Stimulated activated naive CD8-positive, alpha-beta T cell treated with anti-CD3 and anti-CD28 coated beads, Interleukin-15, amount 100 ng/mL, for 72 hours (primary cell): ENCODE measurements at regions not wholly inside any gene's neighbourhood (a gene's known extent, or its start where the extent isn't known, plus 50 kb on each side); places are given as distances from the start of the nearest gene placed in this dataset.
"Not testable (repeated sequence)": the region's sequence is repeated elsewhere in the genome, so short reads cannot be mapped to it uniquely, and the experiment has no call there.

Experiments used
- ATAC-seq: fragments of 150-1000 bp; cut with Tn5 transposase; 2 replicates; pipeline ENCODE4 v1.10.0; 2021; ENCODE audit warnings: mild to moderate bottlenecking, moderate library complexity
- DNase-seq, 2 donors: peaks; one replicate each; pipeline ENCODE4 v3.0.0; 2021 to 2022
- H3K27ac Mint-ChIP-seq, 2 donors: one replicate each; pipeline ENCODE4 v1.8.0; 2022; ENCODE audit warnings: mild to moderate bottlenecking in 2 of 2, mixed read lengths in 2 of 2, moderate library complexity in 2 of 2
- H3K27me3 Mint-ChIP-seq: one replicate; pipeline ENCODE4 v1.8.0; 2022; ENCODE audit warnings: mixed read lengths
- H3K4me1 Mint-ChIP-seq: one replicate; pipeline ENCODE4 v1.8.0; 2022; ENCODE audit warnings: mild to moderate bottlenecking, mixed read lengths
- H3K4me3 Mint-ChIP-seq, 2 donors: one replicate each; pipeline ENCODE4 v1.8.0; 2022; ENCODE audit warnings: mild to moderate bottlenecking in 2 of 2, mixed read lengths in 2 of 2, moderate library complexity in 1 of 2
- H3K9me3 Mint-ChIP-seq, 2 donors: one replicate each; pipeline ENCODE4 v1.8.0; 2022; ENCODE audit warnings: mixed read lengths in 2 of 2

DNA sequence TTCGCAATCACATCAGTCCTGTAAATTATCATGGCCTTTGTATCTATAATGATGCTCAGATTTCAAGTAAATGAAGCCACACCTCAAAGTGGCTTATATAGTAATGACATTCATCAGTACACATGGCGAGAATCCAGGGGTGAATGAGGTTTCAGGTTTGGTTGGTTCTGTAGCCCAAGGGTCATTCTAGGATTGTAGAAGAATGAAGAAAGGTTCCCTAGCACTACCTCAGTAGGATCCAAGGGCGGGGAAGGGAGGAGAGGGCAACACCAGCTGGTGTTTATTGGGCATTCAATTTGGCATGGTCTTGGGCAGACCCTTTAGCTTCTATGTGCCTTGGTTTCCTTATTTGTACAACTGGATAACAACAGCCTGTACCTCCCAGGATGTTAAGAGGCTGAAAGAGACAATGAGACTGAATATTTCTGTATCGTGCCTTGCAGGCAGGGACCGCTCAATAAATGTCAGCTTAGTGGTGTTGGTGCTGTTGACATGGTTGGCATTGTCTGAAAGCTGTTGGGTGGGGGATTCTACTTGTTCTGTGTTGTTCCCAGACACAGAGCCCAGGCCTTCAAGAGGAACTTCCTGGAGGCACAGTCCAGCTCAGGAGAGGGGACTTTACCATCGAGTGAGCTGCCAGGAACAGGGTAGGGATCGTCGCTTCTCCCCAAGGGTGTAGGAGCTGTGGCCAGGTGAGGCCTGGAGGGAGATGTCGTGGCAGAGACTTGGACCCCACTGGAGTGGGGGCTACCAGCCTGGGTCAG is 388.2 kb downstream of the PTPRU start:
- Mint-ChIP-seq H3K27me3 (peaks cover 23% of the 10 kb centered on the region), H3K9me3 (no peaks in the 10 kb centered on the region), H3K4me1 (no peaks in the 10 kb centered on the region), H3K4me3 (no peak overlapping the region), H3K27ac (no peak overlapping the region)
- no peak for DNase-seq
- ATAC-seq = no peak

DNA sequence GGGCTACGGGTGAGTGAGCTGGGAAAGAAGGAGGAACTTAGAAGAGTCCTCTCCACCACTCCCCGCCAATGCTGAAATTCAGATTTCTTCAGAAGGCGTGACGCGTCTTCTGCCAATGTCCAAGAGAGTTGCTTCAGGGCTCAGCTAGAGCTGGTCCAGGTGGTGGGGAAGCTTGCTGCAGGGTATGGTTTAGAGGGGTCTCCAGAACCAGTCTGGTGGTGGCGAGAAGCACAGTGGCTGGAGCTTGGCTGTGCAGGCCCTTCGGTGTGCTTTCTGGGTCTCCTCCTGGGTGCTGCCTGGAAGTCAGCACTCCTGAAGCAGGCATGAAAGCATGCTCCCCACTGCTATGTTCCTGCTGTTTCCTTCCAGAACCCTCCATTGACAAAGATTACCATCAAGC is 387.2 kb downstream of the PTPRU start:
- no peak overlapping the region for H3K27ac Mint-ChIP-seq
- H3K27me3 Mint-ChIP-seq = peaks cover 23% of the 10 kb centered on the region
- ATAC-seq (no peak), DNase-seq (no peak)
- H3K4me1 Mint-ChIP-seq = no peaks in the 10 kb centered on the region
- no peaks in the 10 kb centered on the region for H3K9me3 Mint-ChIP-seq
- H3K4me3 Mint-ChIP-seq = no peak overlapping the region

DNA sequence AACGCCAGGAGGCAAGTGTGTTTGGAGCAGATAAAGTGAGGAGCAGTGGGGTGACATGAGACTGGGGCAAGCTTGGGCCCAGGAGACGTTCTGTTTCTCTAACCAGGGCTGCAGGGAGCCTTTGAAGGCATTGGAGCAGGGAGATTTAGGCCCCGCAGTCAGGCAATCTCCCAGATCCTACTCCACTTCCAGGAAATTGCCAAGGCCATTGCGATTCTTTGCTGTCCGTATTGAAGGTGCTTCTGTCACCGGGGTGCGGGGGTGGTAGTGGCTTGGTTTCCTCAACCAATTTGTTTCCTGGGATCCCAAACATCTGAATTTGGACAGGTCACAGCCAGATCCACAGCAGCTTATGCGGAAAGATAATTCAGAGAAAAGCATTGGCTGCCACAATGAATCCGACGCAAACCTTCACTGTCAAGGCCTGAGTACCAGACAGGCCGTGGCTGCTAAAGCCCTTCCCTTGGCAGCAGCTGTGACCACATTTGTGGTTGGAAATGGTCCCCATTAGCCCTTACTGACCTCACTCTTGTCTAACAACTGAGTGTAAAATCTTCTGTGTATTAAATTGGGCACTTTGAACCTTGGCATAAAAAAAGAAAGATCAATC is 385.6 kb downstream of the PTPRU start:
- Mint-ChIP-seq H3K27ac (no peak overlapping the region), H3K4me3 (no peak overlapping the region), H3K27me3 (peaks cover 23% of the 10 kb centered on the region), H3K4me1 (no peaks in the 10 kb centered on the region), H3K9me3 (no peaks in the 10 kb centered on the region)
- no peak for ATAC-seq
- DNase-seq = no peak

DNA sequence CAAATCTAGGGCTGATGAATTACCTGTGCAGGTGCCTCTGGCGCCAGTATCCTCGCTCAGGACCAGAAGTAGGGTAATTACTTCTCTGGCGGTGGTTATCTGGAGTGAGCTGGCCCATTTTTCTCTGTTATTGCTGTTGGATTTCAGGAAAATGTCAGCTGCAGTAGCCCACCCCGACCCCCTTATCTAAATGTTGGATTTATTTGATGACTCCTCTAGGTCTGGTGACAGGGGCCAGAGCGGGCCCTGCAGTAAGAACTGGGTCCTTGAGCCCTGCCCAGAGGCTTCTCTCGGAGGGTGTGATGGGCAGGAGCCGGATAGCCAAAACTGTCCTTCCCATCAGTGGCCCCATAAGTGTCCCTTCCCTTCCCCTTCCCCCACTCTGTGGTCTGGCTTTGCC is 384.3 kb downstream of the PTPRU start:
- Mint-ChIP-seq H3K9me3 (no peaks in the 10 kb centered on the region), H3K4me1 (no peaks in the 10 kb centered on the region), H3K27ac (no peak overlapping the region), H3K27me3 (peaks cover 23% of the 10 kb centered on the region), H3K4me3 (no peak overlapping the region)
- ATAC-seq (no peak), DNase-seq (no peak)

DNA sequence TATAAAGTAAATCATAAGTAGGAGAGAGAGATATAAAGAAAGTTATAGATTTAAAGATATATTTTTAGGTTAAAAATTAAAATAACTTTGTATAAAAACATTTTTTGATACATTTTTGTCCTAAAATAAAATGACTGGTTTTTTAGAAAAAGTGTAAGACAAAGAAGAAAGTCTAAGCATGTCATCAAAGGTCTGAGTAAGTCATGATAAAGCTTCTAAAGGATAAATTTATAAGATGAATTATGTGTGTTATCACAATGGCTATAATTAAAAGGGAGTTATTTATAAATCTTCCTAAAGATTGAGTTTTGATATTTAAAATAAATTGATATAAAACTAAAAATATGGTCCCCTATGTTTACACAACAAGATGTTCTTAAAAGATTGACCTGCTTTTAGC is 370.9 kb downstream of the PTPRU start:
- Mint-ChIP-seq H3K9me3 (peaks cover 4 to 8% of the 10 kb centered on the region in 2 donors), H3K27me3 (peaks cover 5% of the 10 kb centered on the region), H3K27ac (no peak overlapping the region), H3K4me1 (no peaks in the 10 kb centered on the region), H3K4me3 (no peak overlapping the region)
- DNase-seq (no peak), ATAC-seq (no peak)

DNA sequence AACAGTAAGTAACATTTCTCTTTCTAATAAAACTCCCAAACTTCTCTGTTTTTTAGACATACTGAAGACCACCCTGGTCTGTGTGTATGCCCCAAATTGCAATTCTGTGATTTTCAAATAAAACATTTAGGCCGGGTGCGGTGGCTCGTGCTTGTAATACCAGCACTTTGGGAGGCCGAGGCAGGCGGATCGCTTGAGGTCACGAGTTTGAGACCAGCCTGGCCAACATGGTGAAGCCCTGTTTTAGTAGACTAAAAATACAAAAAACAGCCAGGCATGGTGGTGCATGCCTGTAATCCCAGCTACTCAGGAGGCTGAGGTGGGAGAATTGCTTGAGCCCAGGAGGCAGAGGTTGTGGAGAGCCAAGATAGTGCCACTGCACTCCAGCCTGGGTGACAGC is 368.5 kb downstream of the PTPRU start:
- not testable (repeated sequence) for H3K27me3 Mint-ChIP-seq, H3K27ac Mint-ChIP-seq, H3K4me1 Mint-ChIP-seq, H3K4me3 Mint-ChIP-seq, ATAC-seq, H3K9me3 Mint-ChIP-seq, DNase-seq

DNA sequence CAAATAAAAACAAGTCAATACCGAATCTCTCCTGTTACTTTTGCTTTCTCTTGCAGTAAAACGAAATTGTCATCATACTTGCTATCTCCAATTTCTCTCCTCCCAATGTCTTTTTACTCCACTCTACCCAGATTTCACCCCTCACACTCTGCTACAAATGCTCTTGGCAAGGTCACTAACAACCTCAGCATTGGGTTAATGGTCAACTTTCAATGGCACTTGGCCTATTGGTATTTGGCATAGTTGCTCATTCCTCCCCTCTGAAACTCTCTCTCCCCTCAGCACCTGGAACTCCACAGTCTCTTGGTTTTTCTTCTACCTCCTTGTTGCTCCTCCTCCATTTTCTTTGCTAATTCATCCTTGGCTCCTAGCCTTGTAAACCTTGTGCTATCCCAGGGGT is 367.3 kb downstream of the PTPRU start:
- no peak for ATAC-seq
- H3K9me3 Mint-ChIP-seq = peaks cover 4 to 8% of the 10 kb centered on the region in 2 donors
- no peak overlapping the region for H3K27ac Mint-ChIP-seq
- peaks cover 19% of the 10 kb centered on the region for H3K27me3 Mint-ChIP-seq
- no peaks in the 10 kb centered on the region for H3K4me1 Mint-ChIP-seq
- DNase-seq = no peak
- H3K4me3 Mint-ChIP-seq = no peak overlapping the region

DNA sequence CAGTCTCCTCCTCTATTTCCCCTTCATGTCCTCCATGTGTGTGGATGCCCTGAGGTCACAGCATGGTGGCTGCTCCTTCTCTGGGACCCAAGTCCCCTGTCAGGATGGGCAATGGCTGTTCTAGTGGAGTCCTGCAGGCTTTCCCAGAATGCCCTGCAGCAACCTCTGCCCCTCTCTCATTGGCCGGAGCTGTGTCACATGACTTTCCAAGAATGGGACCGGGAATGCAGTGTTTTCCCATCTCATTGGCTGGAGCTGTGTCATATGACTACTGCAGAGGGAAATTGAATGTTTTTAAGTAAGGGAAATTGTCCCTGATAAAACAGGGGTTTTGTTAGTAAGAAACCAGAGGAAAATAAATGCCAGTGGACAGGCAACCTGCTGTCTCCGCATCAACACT is 365.9 kb downstream of the PTPRU start:
- Mint-ChIP-seq H3K4me1 (no peaks in the 10 kb centered on the region), H3K27ac (no peak overlapping the region), H3K9me3 (peaks cover 4 to 8% of the 10 kb centered on the region in 2 donors), H3K27me3 (peaks cover 21% of the 10 kb centered on the region), H3K4me3 (no peak overlapping the region)
- DNase-seq (no peak), ATAC-seq (no peak)

DNA sequence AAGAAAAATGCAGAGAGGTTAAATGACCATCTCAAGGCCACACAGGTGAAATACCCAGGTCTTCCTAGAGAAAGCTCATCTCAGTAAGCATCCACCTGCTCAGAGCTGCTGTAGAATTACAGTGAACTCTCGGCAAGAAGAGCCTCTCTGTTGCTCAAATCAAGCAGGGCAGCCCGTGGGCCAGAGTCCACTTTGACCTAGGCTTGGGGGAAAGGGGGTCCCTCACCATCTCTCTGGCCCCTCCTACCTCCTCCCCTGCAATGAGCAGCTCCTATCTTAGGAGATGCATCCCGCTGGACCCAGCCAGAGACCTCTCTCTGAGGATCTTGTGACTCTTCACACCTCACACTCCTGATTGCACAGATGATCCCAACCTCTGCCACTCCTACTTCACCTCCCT is 364.7 kb downstream of the PTPRU start:
- DNase-seq (no peak), ATAC-seq (no peak)
- H3K27ac Mint-ChIP-seq = no peak overlapping the region
- H3K4me1 Mint-ChIP-seq = no peaks in the 10 kb centered on the region
- peaks cover 4 to 6% of the 10 kb centered on the region in 2 donors for H3K9me3 Mint-ChIP-seq
- H3K27me3 Mint-ChIP-seq = peaks cover 21% of the 10 kb centered on the region
- H3K4me3 Mint-ChIP-seq = no peak overlapping the region

DNA sequence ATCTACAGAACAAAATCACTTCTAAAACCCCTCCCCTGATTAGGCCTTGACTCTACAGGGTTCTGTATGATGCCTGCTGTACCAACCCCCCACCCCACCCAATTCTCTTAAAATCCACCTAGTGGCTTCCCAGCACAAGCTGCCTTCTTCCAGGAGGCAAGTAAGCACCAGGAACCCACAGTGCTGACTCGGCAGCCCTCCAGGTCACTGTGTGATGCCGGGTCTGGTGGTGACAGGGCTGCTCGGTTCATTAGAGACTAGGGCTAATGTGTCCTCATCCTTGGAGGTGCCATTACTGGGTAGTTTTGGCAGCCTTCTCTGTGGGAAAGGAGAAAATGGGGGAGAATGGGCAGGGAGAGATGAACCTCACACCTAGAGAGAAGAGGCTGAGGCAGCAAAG is 363.5 kb downstream of the PTPRU start:
- ATAC-seq (no peak), DNase-seq (no peak)
- Mint-ChIP-seq H3K4me1 (no peaks in the 10 kb centered on the region), H3K4me3 (no peak overlapping the region), H3K9me3 (no peaks in the 10 kb centered on the region), H3K27me3 (peaks cover 21% of the 10 kb centered on the region), H3K27ac (no peak overlapping the region)

DNA sequence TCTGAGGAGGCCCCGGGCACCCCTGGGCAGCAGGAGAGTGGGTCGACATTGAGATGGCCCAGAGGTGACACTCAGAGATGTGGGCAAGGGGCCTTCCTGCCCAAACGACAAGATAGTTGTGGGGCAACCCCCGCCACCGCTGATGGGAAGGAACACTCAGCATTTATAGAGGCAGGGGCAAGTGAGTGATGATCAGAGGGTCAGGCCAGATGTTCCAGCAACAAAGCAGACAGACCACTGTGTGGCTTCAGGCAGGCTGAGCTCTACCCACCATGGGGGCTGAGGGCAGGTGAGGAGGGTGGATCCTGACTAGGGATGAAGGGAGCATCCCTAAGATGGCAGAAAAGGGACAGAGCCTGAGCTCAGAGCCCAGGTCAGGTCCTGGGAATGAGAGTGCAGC is 362.7 kb downstream of the PTPRU start:
- H3K27ac Mint-ChIP-seq = no peak overlapping the region
- H3K4me1 Mint-ChIP-seq = no peaks in the 10 kb centered on the region
- no peaks in the 10 kb centered on the region for H3K9me3 Mint-ChIP-seq
- peaks cover 17% of the 10 kb centered on the region for H3K27me3 Mint-ChIP-seq
- no peak for DNase-seq
- no peak overlapping the region for H3K4me3 Mint-ChIP-seq
- no peak for ATAC-seq

DNA sequence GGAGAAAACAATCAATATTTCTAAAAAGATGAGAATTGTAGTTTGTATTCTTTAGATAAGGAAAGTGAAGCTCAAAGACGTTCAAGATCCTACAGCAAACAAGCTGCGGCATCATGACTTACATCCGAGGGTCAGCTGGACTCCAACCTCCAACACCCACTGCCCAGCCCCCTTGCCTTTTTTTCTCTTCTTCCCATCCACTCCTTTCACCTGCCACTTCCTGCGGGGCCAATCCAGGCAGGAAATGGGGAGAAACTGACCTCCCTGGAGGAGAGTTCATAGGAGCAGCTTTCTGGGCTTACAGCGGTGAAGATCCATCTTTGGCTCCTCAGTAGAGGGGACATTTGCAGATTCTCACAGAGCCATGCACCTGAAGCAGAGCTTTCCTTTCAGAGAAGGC is 361.5 kb downstream of the PTPRU start:
- Mint-ChIP-seq H3K4me3 (no peak overlapping the region), H3K27ac (no peak overlapping the region), H3K4me1 (no peaks in the 10 kb centered on the region), H3K27me3 (peaks cover 17% of the 10 kb centered on the region), H3K9me3 (no peaks in the 10 kb centered on the region)
- ATAC-seq (no peak), DNase-seq (no peak)

DNA sequence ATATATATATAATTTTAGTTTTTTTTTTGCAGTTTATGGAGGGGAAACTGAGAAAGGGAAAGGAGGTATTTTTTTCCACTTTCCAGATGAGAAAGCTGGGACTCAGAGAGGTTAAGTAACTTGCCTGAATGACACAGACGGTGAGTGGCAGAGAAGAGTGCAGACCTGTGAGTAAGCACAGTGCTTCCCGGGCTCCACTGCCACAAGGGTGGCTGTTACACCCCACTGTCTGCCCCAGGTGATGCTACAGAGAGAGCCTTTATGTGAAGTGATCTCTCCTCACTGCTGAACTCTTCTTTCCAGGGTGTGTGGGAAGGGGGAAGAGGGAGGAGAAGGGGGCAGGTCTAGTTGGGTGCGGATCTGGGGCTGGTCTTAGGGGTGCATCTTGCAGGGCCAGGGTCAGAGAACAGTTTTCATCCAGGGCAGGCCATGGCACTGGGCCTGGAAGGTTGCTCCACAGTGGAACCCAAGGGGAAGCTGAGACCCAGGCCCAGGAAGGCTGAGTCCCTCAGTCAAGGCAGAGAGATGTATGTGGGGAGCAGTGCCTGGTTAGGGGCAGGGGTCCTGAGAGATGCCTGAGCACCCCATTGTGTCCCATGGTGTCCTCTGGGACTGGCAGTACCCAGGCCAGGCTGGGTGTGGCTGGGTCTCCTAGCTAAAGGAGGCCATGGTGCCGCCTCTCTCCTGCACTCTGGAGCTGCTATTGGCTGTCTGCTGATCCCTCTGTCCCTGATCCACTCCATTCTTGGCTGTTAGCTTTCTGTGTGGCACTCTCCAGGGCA is 357.5 kb downstream of the PTPRU start:
- ATAC-seq (no peak), DNase-seq (no peak)
- H3K4me1 Mint-ChIP-seq = no peaks in the 10 kb centered on the region
- H3K27me3 Mint-ChIP-seq = peaks cover 26% of the 10 kb centered on the region
- peak overlapping the region in 1 of 2 donors; percentile 6 for H3K27ac Mint-ChIP-seq
- H3K9me3 Mint-ChIP-seq = no peaks in the 10 kb centered on the region
- H3K4me3 Mint-ChIP-seq = no peak overlapping the region

DNA sequence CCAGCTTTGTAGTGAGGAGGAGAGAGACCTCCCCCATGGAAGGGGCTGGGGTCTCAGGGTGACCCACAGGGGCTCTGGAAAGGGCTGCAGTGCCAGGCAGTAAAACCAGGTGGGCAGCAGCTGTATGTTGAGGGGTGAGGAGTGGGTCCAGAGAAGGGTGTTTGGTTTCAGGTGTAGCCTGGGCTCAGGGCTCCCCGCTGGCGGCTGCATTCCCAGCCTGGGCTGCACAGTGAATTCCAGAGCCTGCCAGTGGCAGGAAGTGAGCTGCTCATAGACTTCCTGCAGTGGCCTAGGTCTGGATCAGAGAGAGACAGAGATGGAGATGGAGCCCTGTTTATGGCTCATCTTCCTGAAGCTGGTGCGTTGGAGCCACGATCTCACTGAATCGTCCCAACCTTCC is 356.4 kb downstream of the PTPRU start:
- ATAC-seq = no peak
- H3K4me1 Mint-ChIP-seq = no peaks in the 10 kb centered on the region
- peaks cover 23% of the 10 kb centered on the region for H3K27me3 Mint-ChIP-seq
- H3K27ac Mint-ChIP-seq = no peak overlapping the region
- no peak overlapping the region for H3K4me3 Mint-ChIP-seq
- DNase-seq = no peak
- peaks cover 0 to under 1% of the 10 kb centered on the region in 2 donors for H3K9me3 Mint-ChIP-seq

DNA sequence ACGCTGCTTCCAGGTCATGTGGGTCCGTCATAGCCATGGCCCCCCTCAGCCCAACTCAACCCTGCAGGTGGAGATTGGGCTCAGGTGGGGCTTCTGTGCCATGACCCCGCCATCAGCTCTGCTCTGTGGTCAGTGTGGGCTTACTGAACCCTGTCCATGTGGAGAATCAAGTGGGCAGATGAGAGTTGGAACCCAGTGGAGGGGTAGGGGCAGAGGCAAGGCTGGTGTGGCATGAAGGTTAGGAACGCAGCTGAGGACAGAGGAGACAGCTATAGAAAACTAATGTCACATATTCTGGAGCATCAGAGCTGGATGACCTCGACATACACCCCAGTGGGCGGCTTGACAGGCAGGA is 355.9 kb downstream of the PTPRU start:
- ATAC-seq = no peak
- Mint-ChIP-seq H3K27ac (no peak overlapping the region), H3K4me1 (no peaks in the 10 kb centered on the region), H3K4me3 (no peak overlapping the region), H3K9me3 (peaks cover 0 to 5% of the 10 kb centered on the region in 2 donors), H3K27me3 (peaks cover 28% of the 10 kb centered on the region)
- no peak for DNase-seq

DNA sequence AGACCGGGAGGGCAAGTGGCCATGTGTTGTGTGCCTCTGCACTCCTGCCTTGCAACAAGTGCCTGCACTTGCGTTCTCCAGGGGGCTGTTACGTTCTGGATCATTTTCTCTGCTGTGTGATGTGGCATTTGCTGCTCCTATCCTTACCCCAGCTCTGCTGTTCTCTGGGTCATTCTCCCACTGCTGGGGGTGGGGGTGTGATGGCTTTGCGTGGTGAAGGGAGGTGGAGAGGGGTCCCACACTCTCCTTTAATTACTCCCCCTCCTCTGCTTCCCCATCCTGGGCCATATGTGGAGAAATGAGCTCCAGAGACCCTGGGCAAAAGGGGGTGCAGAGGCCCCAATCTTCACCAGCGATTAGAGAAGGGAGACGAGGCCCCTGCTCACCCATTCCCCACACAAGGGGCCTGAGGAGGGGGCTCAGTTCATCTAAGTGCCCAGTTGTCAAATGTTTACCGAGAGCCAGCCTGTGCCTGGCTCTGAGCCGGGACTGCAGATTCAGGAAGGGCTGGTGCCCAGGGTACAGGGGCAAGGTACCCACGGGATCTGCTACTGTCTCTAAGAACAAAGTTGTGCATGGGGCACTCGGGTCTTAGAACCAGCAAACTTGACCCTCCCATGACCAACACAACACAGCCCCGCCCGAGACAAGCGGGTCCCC is 355.4 kb downstream of the PTPRU start:
- no peak for DNase-seq
- Mint-ChIP-seq H3K27me3 (peaks cover 33% of the 10 kb centered on the region), H3K4me3 (no peak overlapping the region), H3K4me1 (no peaks in the 10 kb centered on the region), H3K27ac (peak overlapping the region in 1 of 2 donors; percentile 15), H3K9me3 (peaks cover 0 to 7% of the 10 kb centered on the region in 2 donors)
- ATAC-seq = no peak
